Osteocyte (in vitro differentiated cells): ENCODE measurements at regions not wholly inside any gene's neighbourhood (a gene's known extent, or its start where the extent isn't known, plus 50 kb on each side); places are given as distances from the start of the nearest gene placed in this dataset.

Source experiments
- DNase-seq: peaks from one replicate; pipeline ENCODE4 v3.0.0; 2021; ENCODE audit warnings: mixed read lengths; ENCODE audit not compliant: unreplicated experiment; ENCODE audit errors: extremely low spot score
- H3K27ac Mint-ChIP-seq: one replicate; pipeline ENCODE4 v1.8.0; 2021; ENCODE audit warnings: mild to moderate bottlenecking, mixed read lengths; ENCODE audit not compliant: unreplicated experiment
- H3K27me3 Mint-ChIP-seq: one replicate; pipeline ENCODE4 v1.8.0; 2021; ENCODE audit warnings: mixed read lengths; ENCODE audit not compliant: unreplicated experiment
- H3K36me3 Mint-ChIP-seq: one replicate; pipeline ENCODE4 v1.8.0; 2021; ENCODE audit warnings: mixed read lengths; ENCODE audit not compliant: unreplicated experiment
- H3K4me1 Mint-ChIP-seq: one replicate; pipeline ENCODE4 v1.8.0; 2021; ENCODE audit warnings: mixed read lengths; ENCODE audit not compliant: unreplicated experiment
- H3K4me3 Mint-ChIP-seq: one replicate; pipeline ENCODE4 v1.8.0; 2021; ENCODE audit warnings: mild to moderate bottlenecking, moderate library complexity, mixed read lengths; ENCODE audit not compliant: unreplicated experiment
- H3K9me3 Mint-ChIP-seq: one replicate; pipeline ENCODE4 v1.8.0; 2021; ENCODE audit warnings: mixed read lengths; ENCODE audit not compliant: unreplicated experiment
- TF ChIP-seq, protein P1 (sequence below): fragments of 200-600 bp; sonication (generic); IDR thresholded peaks from 2 replicates; pipeline ENCODE4 v1.5.0; 2021; ENCODE audit warnings: antibody characterized with exemption, mild to moderate bottlenecking, moderate library complexity

DNA sequence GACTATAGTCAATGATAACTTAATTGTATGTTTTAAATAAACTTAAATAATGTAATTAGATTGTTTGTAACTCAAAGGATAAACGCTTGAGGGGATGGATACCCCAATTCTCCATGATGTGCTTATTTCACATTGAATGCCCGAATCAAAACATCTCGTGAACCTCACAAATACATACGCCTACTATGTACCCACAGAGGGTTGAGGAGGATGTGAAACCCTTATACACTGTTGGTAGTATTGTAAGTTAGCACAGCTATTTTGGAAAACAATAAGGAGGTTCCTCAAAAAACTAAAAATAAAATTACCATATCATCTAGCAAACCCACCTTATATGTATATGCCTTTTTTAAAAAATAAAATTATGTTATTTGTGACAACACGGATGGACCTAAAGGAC is 198.6 kb downstream of the MRPL39 start:
- no peaks in the 10 kb centered on the region for H3K36me3 Mint-ChIP-seq
- peaks cover under 1% of the 10 kb centered on the region for H3K9me3 Mint-ChIP-seq
- DNase-seq, result no peak
- H3K4me3 Mint-ChIP-seq, result no peak overlapping the region
- no peak overlapping the region for H3K27ac Mint-ChIP-seq
- TF ChIP-seq, protein P1, sequence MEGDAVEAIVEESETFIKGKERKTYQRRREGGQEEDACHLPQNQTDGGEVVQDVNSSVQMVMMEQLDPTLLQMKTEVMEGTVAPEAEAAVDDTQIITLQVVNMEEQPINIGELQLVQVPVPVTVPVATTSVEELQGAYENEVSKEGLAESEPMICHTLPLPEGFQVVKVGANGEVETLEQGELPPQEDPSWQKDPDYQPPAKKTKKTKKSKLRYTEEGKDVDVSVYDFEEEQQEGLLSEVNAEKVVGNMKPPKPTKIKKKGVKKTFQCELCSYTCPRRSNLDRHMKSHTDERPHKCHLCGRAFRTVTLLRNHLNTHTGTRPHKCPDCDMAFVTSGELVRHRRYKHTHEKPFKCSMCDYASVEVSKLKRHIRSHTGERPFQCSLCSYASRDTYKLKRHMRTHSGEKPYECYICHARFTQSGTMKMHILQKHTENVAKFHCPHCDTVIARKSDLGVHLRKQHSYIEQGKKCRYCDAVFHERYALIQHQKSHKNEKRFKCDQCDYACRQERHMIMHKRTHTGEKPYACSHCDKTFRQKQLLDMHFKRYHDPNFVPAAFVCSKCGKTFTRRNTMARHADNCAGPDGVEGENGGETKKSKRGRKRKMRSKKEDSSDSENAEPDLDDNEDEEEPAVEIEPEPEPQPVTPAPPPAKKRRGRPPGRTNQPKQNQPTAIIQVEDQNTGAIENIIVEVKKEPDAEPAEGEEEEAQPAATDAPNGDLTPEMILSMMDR, result no peak
- peaks cover 3% of the 10 kb centered on the region for H3K27me3 Mint-ChIP-seq
- H3K4me1 Mint-ChIP-seq, result peaks cover 2% of the 10 kb centered on the region

DNA sequence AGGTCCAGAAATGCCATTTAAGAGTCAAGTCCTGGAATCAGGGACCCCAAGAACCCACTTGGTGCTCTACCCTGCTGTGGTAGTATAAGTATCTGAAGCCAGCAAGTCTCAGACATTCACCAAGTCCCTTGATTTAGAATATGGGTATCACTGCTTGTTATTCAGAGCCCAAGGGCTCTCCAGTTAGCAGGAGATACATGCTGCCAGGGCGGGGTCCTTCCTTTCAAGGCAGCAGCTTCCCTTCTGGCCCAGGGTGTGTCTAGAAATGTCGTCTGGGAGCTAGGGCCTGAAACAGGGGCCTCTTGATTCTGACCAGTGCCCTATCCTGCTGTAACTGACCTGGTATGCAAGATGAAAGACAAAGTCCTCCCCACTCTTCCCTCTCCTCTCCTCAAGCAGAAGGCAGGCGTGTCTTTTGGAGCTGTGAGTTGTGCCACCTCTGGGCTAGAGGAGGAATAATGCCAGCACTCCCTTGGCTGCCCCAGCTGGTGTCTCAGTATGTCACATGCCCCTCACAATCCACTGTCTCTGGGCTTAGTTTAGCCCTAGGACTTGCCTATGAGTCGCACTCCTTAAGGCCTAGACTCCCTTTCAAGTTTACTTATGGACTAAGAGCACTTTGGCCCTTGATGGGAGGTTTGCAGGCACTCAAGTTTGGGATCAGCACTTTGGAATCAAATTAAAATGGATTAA is 200.2 kb downstream of the MRPL39 start:
- TF ChIP-seq, protein P1, result no peak
- Mint-ChIP-seq H3K27ac (no peak overlapping the region), H3K36me3 (no peaks in the 10 kb centered on the region), H3K9me3 (peaks cover 6% of the 10 kb centered on the region), H3K4me1 (peaks cover 2% of the 10 kb centered on the region), H3K4me3 (no peak overlapping the region), H3K27me3 (peaks cover 5% of the 10 kb centered on the region)
- no peak for DNase-seq

DNA sequence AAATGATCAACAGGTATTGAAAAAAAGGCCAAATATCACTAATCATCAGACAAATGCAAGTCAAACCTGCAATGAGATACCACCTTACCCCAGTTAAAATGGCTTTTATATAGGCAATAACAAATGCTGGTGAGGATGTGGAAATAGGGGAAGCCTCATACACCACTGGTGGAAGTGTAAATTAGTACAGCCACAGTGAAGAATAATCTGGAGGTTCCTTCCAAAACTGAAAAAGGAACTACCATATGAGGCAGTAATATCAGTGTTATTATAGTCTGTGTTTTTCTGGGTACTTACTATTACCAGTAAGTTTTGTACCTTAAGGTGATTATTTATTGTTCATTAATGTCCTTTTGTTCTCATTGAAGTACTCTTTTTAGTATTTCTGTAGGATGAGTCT is 201.3 kb downstream of the MRPL39 start:
- peaks cover 2% of the 10 kb centered on the region for H3K4me1 Mint-ChIP-seq
- TF ChIP-seq, protein P1, result no peak

DNA sequence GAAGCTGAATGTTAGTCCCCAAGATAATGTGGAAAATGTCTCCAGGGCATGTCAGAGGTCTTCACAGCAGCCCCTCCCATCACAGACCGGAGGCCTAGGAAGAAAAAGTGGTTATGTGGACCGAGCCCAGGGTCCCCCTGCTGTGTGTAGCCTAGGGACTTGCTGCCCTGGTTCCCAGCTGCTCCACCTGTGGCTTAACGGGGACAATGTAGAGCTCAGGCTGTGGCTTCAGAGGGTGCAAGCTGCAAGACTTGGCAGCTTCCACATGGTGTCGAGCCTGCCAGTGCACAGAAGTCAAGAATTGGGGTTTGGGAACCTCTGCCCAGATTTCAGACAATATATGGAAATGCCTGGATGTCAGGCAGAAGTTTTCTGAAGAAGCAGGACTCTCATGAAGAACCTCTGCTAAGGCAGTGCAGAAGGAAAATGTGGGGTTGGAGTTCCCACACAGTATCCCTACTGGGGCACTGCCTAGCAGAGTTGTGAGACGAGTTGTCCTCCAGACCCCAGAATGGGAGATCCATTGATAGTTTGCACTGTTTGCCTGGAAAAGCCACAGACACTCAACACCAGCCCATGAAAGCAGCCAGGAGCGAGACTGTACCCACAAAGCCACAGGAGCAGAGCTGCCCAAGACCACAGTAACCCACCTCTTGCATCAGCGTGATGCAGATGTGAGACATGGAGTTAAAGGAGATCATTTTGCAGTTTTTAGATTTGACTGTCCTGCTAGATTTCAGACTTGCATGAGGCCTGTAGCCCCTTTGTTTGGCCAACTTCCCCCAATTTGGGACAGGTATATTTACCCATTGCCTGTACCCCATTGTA is 204.9 kb downstream of the MRPL39 start:
- Mint-ChIP-seq H3K4me1 (peaks cover 2% of the 10 kb centered on the region), H3K4me3 (no peak overlapping the region), H3K9me3 (peaks cover 6% of the 10 kb centered on the region), H3K27me3 (peaks cover 2% of the 10 kb centered on the region), H3K36me3 (no peaks in the 10 kb centered on the region), H3K27ac (no peak overlapping the region)
- no peak for DNase-seq
- TF ChIP-seq, protein P1, result no peak

More for the DNA sequence above, 201.3 kb downstream of the MRPL39 start:
- H3K27me3 Mint-ChIP-seq, result peaks cover 2% of the 10 kb centered on the region
- no peak for DNase-seq
- H3K27ac Mint-ChIP-seq, result no peak overlapping the region
- H3K9me3 Mint-ChIP-seq, result peaks cover 6% of the 10 kb centered on the region
- H3K4me3 Mint-ChIP-seq, result no peak overlapping the region
- H3K36me3 Mint-ChIP-seq, result no peaks in the 10 kb centered on the region

DNA sequence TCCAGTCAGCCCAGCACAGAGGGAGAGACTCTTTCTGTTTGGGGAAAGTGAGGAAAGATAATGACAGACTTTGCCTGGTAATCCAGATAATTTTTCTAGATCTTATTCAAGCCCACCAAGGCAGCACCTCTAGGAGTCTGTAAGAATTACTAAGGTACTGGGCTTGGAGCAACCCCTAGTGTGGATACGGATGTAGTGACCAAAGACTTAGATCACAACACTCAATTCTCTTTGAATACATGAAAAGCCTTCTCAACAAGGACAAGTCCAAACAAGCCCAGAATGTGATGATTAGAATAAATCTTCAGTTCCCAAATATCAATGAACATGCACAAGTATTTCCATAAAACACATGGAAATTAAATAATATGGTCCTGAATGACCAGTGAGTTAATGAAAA is 206.9 kb downstream of the MRPL39 start:
- H3K4me1 Mint-ChIP-seq, result no peaks in the 10 kb centered on the region
- H3K36me3 Mint-ChIP-seq, result no peaks in the 10 kb centered on the region
- H3K4me3 Mint-ChIP-seq, result no peak overlapping the region
- H3K9me3 Mint-ChIP-seq, result peaks cover 6% of the 10 kb centered on the region
- no peak overlapping the region for H3K27ac Mint-ChIP-seq
- DNase-seq, result no peak
- TF ChIP-seq, protein P1, result no peak
- H3K27me3 Mint-ChIP-seq, result peaks cover 2% of the 10 kb centered on the region
